ENCODE measurements at regions not wholly inside any gene's neighbourhood (a gene's known extent, or its start where the extent isn't known, plus 50 kb on each side); places are given as distances from the start of the nearest gene placed in this dataset.
"Not testable (repeated sequence)": the region's sequence is repeated elsewhere in the genome, so short reads cannot be mapped to it uniquely, and the experiment has no call there.

- Histone ChIP-seq H3K36me3 (ENCODE audit: control insufficient read depth in 3 of 3, insufficient read depth in 2 of 3, low read depth in 1 of 3, low read length in 3 of 3) (no peaks in the 10 kb centered on the region), H3K27ac (ENCODE audit: low read depth in 1 of 3, low read length in 2 of 3) (peak overlapping the region in 2 of 3 donors; percentile 26 to 60), H3K4me3 (ENCODE audit: low read depth in 1 of 3, low read length in 3 of 3) (no peak overlapping the region), H3K4me1 (ENCODE audit: control insufficient read depth in 3 of 3, insufficient read depth in 2 of 3, low read depth in 1 of 3, low read length in 2 of 3) (peaks cover 0 to 2% (median 0%) of the 10 kb centered on the region in 3 donors), H3K27me3 (ENCODE audit: control insufficient read depth in 3 of 3, insufficient read depth in 3 of 3, low read length in 3 of 3) (no peaks in the 10 kb centered on the region), H3K9me3 (ENCODE audit: control insufficient read depth in 2 of 2, insufficient read depth in 1 of 2, low read depth in 1 of 2, low read length in 1 of 2) (no peaks in the 10 kb centered on the region)
- FAIRE-seq (no peak), DNase-seq (peak; percentile 19)
- 39 to 62% (median 48%) methylated on average over 15 of the region's 15 CpGs for WGBS, 3 donors
These were observed 78.2 kb upstream of the CAPZB start for GRCh38 chr1:19563324-19564097.

- WGBS, 3 donors: 93 to 94% (median 93%) methylated on average over 2 of the region's 2 CpGs
- no peaks in the 10 kb centered on the region for H3K9me3 ChIP-seq (ENCODE audit: control insufficient read depth in 2 of 2, insufficient read depth in 1 of 2, low read depth in 1 of 2, low read length in 1 of 2)
- H3K27me3 ChIP-seq (ENCODE audit: control insufficient read depth in 3 of 3, insufficient read depth in 3 of 3, low read length in 3 of 3): no peaks in the 10 kb centered on the region
- DNase-seq: no peak
- no peak for FAIRE-seq
- no peaks in the 10 kb centered on the region for H3K36me3 ChIP-seq (ENCODE audit: control insufficient read depth in 3 of 3, insufficient read depth in 2 of 3, low read depth in 1 of 3, low read length in 3 of 3)
- H3K4me3 ChIP-seq (ENCODE audit: low read depth in 1 of 3, low read length in 3 of 3): no peak overlapping the region
- H3K27ac ChIP-seq (ENCODE audit: low read depth in 1 of 3, low read length in 2 of 3): peak overlapping the region in 1 of 3 donors; percentile 57
- peaks cover 0 to 2% (median 0%) of the 10 kb centered on the region in 3 donors for H3K4me1 ChIP-seq (ENCODE audit: control insufficient read depth in 3 of 3, insufficient read depth in 2 of 3, low read depth in 1 of 3, low read length in 2 of 3)
These were observed 77.5 kb upstream of the CAPZB start for GRCh38 chr1:19562847-19563246.

DNA sequence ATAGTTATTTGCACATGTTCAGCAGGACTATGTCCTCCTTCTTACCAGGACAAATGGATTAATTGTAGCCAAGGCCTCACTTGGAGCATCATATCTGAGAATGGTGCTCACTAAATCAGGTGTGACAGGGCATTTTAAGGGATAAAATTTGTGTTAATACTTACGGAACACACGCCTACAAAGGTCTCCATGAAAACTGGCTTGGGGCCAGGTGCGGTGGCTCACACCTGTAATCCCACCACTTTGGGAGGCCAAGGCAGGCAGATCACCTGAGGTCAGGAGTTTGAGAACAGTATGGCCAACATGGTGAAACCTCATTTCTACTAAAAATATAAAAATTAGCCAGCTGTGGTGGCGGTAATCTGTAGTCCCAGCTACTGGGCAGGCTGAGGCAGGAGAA lies 75.1 kb upstream of the CAPZB start:
- H3K36me3 ChIP-seq (ENCODE audit: control insufficient read depth in 3 of 3, insufficient read depth in 2 of 3, low read depth in 1 of 3, low read length in 3 of 3): no peaks in the 10 kb centered on the region
- no peak overlapping the region for H3K4me3 ChIP-seq (ENCODE audit: low read depth in 1 of 3, low read length in 3 of 3)
- peaks cover 0 to 2% (median 0%) of the 10 kb centered on the region in 3 donors for H3K4me1 ChIP-seq (ENCODE audit: control insufficient read depth in 3 of 3, insufficient read depth in 2 of 3, low read depth in 1 of 3, low read length in 2 of 3)
- FAIRE-seq (no peak), DNase-seq (no peak)
- H3K27me3 ChIP-seq (ENCODE audit: control insufficient read depth in 3 of 3, insufficient read depth in 3 of 3, low read length in 3 of 3): no peaks in the 10 kb centered on the region
- no peak overlapping the region for H3K27ac ChIP-seq (ENCODE audit: low read depth in 1 of 3, low read length in 2 of 3)
- H3K9me3 ChIP-seq (ENCODE audit: control insufficient read depth in 2 of 2, insufficient read depth in 1 of 2, low read depth in 1 of 2, low read length in 1 of 2): no peaks in the 10 kb centered on the region
- 92 to 96% (median 96%) methylated on average over 4 of the region's 4 CpGs for WGBS, 3 donors

GRCh38 chr1:19559641-19560040 lies 74.3 kb upstream of the CAPZB start:
- H3K9me3 ChIP-seq (ENCODE audit: control insufficient read depth in 2 of 2, insufficient read depth in 1 of 2, low read depth in 1 of 2, low read length in 1 of 2): no peaks in the 10 kb centered on the region
- DNase-seq (no peak), FAIRE-seq (no peak)
- no peaks in the 10 kb centered on the region for H3K27me3 ChIP-seq (ENCODE audit: control insufficient read depth in 3 of 3, insufficient read depth in 3 of 3, low read length in 3 of 3)
- WGBS, 3 donors: 78 to 81% (median 79%) methylated on average over 2 of the region's 2 CpGs
- H3K27ac ChIP-seq (ENCODE audit: low read depth in 1 of 3, low read length in 2 of 3): no peak overlapping the region
- peaks cover 0 to 2% (median 0%) of the 10 kb centered on the region in 3 donors for H3K4me1 ChIP-seq (ENCODE audit: control insufficient read depth in 3 of 3, insufficient read depth in 2 of 3, low read depth in 1 of 3, low read length in 2 of 3)
- H3K36me3 ChIP-seq (ENCODE audit: control insufficient read depth in 3 of 3, insufficient read depth in 2 of 3, low read depth in 1 of 3, low read length in 3 of 3): no peaks in the 10 kb centered on the region
- H3K4me3 ChIP-seq (ENCODE audit: low read depth in 1 of 3, low read length in 3 of 3): no peak overlapping the region

DNA sequence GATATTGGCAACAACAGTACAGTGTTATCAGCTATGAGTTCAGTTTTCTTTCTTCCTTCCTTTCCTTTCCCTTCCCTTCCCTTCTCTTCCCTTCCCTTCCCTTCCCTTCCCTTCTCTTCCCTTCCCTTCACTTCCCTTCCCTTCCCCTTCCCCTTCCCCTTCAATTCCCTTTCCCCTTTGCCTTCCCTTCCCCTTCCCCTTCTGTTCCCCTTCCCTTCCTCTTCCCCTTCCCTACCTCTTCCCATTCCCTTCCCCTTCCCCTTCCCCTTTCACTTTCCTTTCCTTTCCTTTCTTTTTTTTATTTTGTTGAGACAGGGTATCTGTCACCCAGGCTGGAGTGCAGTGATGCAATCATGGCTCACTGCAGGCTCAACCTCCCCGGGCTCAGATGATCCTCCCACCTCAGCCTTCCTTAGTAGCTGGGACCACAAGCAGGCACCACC lies 72.3 kb upstream of the CAPZB start:
- 67 to 88% (median 71%) methylated on average over 1 of the region's 1 CpG for WGBS, 3 donors
- Histone ChIP-seq H3K4me1 (ENCODE audit: control insufficient read depth in 3 of 3, insufficient read depth in 2 of 3, low read depth in 1 of 3, low read length in 2 of 3) (no peaks in the 10 kb centered on the region), H3K27ac (ENCODE audit: low read depth in 1 of 3, low read length in 2 of 3) (no peak overlapping the region), H3K9me3 (ENCODE audit: control insufficient read depth in 2 of 2, insufficient read depth in 1 of 2, low read depth in 1 of 2, low read length in 1 of 2) (no peaks in the 10 kb centered on the region), H3K4me3 (ENCODE audit: low read depth in 1 of 3, low read length in 3 of 3) (no peak overlapping the region), H3K27me3 (ENCODE audit: control insufficient read depth in 3 of 3, insufficient read depth in 3 of 3, low read length in 3 of 3) (no peaks in the 10 kb centered on the region), H3K36me3 (ENCODE audit: control insufficient read depth in 3 of 3, insufficient read depth in 2 of 3, low read depth in 1 of 3, low read length in 3 of 3) (no peaks in the 10 kb centered on the region)
- DNase-seq: no peak
- FAIRE-seq: no peak

DNA sequence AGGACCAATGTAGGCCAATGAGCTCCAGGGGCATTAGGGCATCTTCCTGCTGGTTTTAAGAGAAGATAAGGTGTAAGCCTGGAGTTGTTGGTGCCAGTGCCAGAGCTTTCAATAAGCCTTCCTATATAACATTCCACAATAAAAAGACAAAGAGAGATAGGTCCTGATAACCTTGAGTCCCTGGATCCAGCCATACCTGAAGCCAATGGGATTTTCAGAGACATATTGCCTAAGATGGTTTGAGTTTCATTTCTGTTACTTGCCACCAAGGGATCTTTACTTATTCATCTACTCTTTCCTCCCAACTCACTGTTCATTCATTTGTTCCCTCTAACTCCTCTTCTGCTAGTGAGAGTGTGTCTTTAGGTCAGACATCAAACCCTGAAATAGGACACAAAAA lies 68.8 kb upstream of the CAPZB start:
- Histone ChIP-seq H3K4me3 (ENCODE audit: low read depth in 1 of 3, low read length in 3 of 3) (no peak overlapping the region), H3K27ac (ENCODE audit: low read depth in 1 of 3, low read length in 2 of 3) (no peak overlapping the region), H3K9me3 (ENCODE audit: control insufficient read depth in 2 of 2, insufficient read depth in 1 of 2, low read depth in 1 of 2, low read length in 1 of 2) (peaks cover 0 to 10% of the 10 kb centered on the region in 2 donors), H3K27me3 (ENCODE audit: control insufficient read depth in 3 of 3, insufficient read depth in 3 of 3, low read length in 3 of 3) (no peaks in the 10 kb centered on the region), H3K4me1 (ENCODE audit: control insufficient read depth in 3 of 3, insufficient read depth in 2 of 3, low read depth in 1 of 3, low read length in 2 of 3) (no peaks in the 10 kb centered on the region), H3K36me3 (ENCODE audit: control insufficient read depth in 3 of 3, insufficient read depth in 2 of 3, low read depth in 1 of 3, low read length in 3 of 3) (no peaks in the 10 kb centered on the region)
- FAIRE-seq (no peak), DNase-seq (no peak)

DNA sequence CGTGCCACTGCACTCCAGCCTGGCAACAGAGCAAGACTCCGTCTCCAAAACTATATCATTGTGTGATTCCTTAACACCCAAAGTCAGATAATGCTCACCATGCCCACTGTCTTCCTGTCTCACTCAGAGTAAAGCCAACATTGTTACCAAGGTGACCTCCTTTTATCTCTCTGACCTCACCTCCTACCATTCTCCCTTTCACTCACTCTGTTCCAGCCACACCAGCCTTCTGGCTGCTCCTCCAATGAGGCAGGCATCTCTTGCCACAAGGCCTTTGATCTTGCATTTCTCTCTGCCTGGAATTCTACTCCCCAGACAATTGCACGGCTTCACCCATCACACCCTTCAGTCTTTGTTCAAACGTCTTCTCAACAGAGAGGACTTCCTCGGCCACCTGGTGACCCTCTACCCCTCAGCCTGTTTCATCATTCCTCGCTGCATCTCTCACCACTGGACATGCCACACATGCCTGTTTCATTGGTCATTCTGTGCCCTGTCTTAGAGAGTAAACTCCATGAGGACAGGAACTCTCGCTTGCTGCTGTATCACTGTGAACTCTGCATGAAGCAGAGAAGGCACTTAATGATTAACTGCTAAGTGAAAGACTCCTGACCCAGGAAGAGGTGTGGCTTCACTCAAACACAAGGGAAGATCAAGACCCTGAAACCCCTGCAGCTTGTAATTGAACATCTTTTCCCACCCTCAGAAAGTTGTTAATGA lies 67.1 kb upstream of the CAPZB start:
- H3K36me3 ChIP-seq (ENCODE audit: control insufficient read depth in 3 of 3, insufficient read depth in 2 of 3, low read depth in 1 of 3, low read length in 3 of 3): no peaks in the 10 kb centered on the region
- no peaks in the 10 kb centered on the region for H3K4me1 ChIP-seq (ENCODE audit: control insufficient read depth in 3 of 3, insufficient read depth in 2 of 3, low read depth in 1 of 3, low read length in 2 of 3)
- H3K9me3 ChIP-seq (ENCODE audit: control insufficient read depth in 2 of 2, insufficient read depth in 1 of 2, low read depth in 1 of 2, low read length in 1 of 2): peaks cover 0 to 21% of the 10 kb centered on the region in 2 donors
- H3K27me3 ChIP-seq (ENCODE audit: control insufficient read depth in 3 of 3, insufficient read depth in 3 of 3, low read length in 3 of 3): no peaks in the 10 kb centered on the region
- WGBS, 3 donors: 80 to 85% (median 82%) methylated on average over 7 of the region's 7 CpGs
- FAIRE-seq (no peak), DNase-seq (no peak)
- H3K27ac ChIP-seq (ENCODE audit: low read depth in 1 of 3, low read length in 2 of 3): no peak overlapping the region
- no peak overlapping the region for H3K4me3 ChIP-seq (ENCODE audit: low read depth in 1 of 3, low read length in 3 of 3)

GRCh38 chr1:19551837-19552236 lies 66.5 kb upstream of the CAPZB start:
- not testable (repeated sequence) for H3K27ac ChIP-seq (ENCODE audit: low read depth in 1 of 3, low read length in 2 of 3); H3K4me3 ChIP-seq (ENCODE audit: low read depth in 1 of 3, low read length in 3 of 3); H3K27me3 ChIP-seq (ENCODE audit: control insufficient read depth in 3 of 3, insufficient read depth in 3 of 3, low read length in 3 of 3); DNase-seq; H3K4me1 ChIP-seq (ENCODE audit: control insufficient read depth in 3 of 3, insufficient read depth in 2 of 3, low read depth in 1 of 3, low read length in 2 of 3); FAIRE-seq; H3K36me3 ChIP-seq (ENCODE audit: control insufficient read depth in 3 of 3, insufficient read depth in 2 of 3, low read depth in 1 of 3, low read length in 3 of 3)
- 72 to 94% (median 90%) methylated on average over 6 of the region's 6 CpGs for WGBS, 3 donors
- peaks cover 0 to 27% of the 10 kb centered on the region in 2 donors for H3K9me3 ChIP-seq (ENCODE audit: control insufficient read depth in 2 of 2, insufficient read depth in 1 of 2, low read depth in 1 of 2, low read length in 1 of 2)

Data from small intestine (tissue), 7 donors.